Spleen (tissue), 11 donors: ENCODE measurements at regions not wholly inside any gene's neighbourhood (a gene's known extent, or its start where the extent isn't known, plus 50 kb on each side); places are given as distances from the start of the nearest gene placed in this dataset.

Source experiments
- DNase-seq: peaks from one replicate; pipeline ENCODE4 v3.0.0-alpha.2; 2020
- H3K27ac ChIP-seq, 8 donors: fragments of 200-600 bp; sonication (generic) in 7 of 8; 1 replicate in 4 of 8; 2 replicates in 4 of 8; pipeline versions ENCODE4 v1.5.0 to v1.8.0; 2016 to 2021; ENCODE audit warnings: inconsistent platforms in 4 of 8, mild to moderate bottlenecking in 4 of 8, moderate library complexity in 1 of 8
- H3K27me3 ChIP-seq, 7 donors: fragments of 200-600 bp; sonication (generic) in 6 of 7; replicated peaks in 1 of 7; 1 replicate in 4 of 7; 2 replicates in 3 of 7; pipeline versions ENCODE4 v1.5.0 to v1.8.0; 2016 to 2021; ENCODE audit warnings: inconsistent platforms in 3 of 7, mild to moderate bottlenecking in 1 of 7
- H3K36me3 ChIP-seq, 6 donors: fragments of 200-600 bp; sonication (generic) in 5 of 6; 1 replicate in 4 of 6; 2 replicates in 2 of 6; pipeline versions ENCODE4 v1.5.0 to v1.8.0; 2016 to 2021; ENCODE audit warnings: inconsistent platforms in 2 of 6
- H3K4me1 ChIP-seq, 6 donors: fragments of 200-600 bp; sonication (generic) in 5 of 6; 1 replicate in 3 of 6; 2 replicates in 3 of 6; pipeline versions ENCODE4 v1.5.0 to v1.8.0; 2016 to 2021; ENCODE audit warnings: inconsistent platforms in 3 of 6
- H3K4me3 ChIP-seq, 8 donors: fragments of 200-600 bp; sonication (generic) in 7 of 8; 1 replicate in 4 of 8; 2 replicates in 4 of 8; pipeline versions ENCODE4 v1.5.0 to v1.8.0; 2016 to 2021; ENCODE audit warnings: inconsistent platforms in 4 of 8, mild to moderate bottlenecking in 4 of 8, moderate library complexity in 2 of 8
- H3K9me3 ChIP-seq, 8 donors: fragments of 200-600 bp; sonication (generic) in 7 of 8; 1 replicate in 4 of 8; 2 replicates in 4 of 8; pipeline versions ENCODE4 v1.5.0 to v1.8.0; 2016 to 2021; ENCODE audit warnings: inconsistent platforms in 4 of 8
- POLR2A ChIP-seq, 3 donors: fragments of 450-650 bp; IDR thresholded peaks; one replicate each; pipeline ENCODE4 v1.5.1; 2017; ENCODE audit warnings: antibody characterized with exemption in 3 of 3, mild to moderate bottlenecking in 1 of 3
- POLR2AphosphoS5 ChIP-seq, 3 donors: sonication (generic); formaldehyde crosslinking; IDR thresholded peaks; one replicate each; pipeline ENCODE4 v1.5.1; 2017; ENCODE audit warnings: antibody characterized with exemption in 3 of 3
- whole genome bisulfite sequencing, 5 donors: extraction: QIAGEN DNeasy Blood & Tissue Kit in 3 of 5; methylation state at CpG; one replicate each; pipeline versions ENCODE4 v1.1.5 to v1.1.7; 2013 to 2018; 5-methylcytosine and 5-hydroxymethylcytosine counted together
- intact Hi-C: fragments of 100-400 bp; cut with DNase I; formaldehyde crosslinking; loops from one replicate; pipeline ENCODE4 v1.15.0; 2023; ENCODE audit warnings: low total_unique reads
- TF ChIP-seq, protein P1 (sequence below), 11 experiments: fragments of 200-600 bp in 7 of 11; fragments of 450-650 bp in 4 of 11; sonication (generic) in 4 of 11; IDR thresholded peaks in 8 of 11; conservative IDR thresholded peaks in 3 of 11; 1 replicate in 7 of 11; 2 replicates in 4 of 11; pipeline versions ENCODE4 v1.4.0 to v1.8.0; 2016 to 2021; ENCODE audit warnings: antibody characterized with exemption in 11 of 11, inconsistent platforms in 4 of 11, mild to moderate bottlenecking in 1 of 11
- donor health status: healthy with polysubstance abuse.
- donor health status: DM: no; HTN: no; CAD: no; lungs with moderate emphysema.
- donor health status: DM: no; HTN: no; CAD: no.
- donor health status: Bipolar disorder and iron deficiency.
- donor health status: healthy.
- donor health status: DM: no; HTN: no; CAD: no.
- donor health status: DM: yes; HTN: yes; CAD: no.

DNA sequence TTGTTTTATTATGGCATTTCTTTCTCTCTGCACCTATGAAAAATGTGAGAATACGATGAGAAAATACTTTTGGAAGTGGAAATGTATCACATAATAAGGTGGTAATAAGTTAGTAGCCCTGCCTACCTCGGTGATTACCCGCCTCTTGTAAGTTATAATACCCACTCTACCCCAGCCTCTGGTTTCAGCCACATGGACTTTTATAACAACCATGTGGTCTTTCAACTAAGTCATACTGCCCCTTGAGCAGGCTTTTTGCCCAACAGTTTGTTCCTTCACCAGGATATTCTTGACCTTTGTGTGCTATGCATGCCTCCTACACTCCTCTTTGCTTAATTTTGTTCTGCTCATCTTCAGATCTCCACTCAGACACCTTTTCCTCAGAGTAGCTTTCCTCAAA lies 470.6 kb upstream of the ZWINT start:
- intact Hi-C loops, result no loop called here
- TF ChIP-seq POLR2A (IDR thresholded peaks at IDR 0.05) (no peak), POLR2AphosphoS5 (IDR thresholded peaks at IDR 0.05) (no peak)
- TF ChIP-seq, protein P1, sequence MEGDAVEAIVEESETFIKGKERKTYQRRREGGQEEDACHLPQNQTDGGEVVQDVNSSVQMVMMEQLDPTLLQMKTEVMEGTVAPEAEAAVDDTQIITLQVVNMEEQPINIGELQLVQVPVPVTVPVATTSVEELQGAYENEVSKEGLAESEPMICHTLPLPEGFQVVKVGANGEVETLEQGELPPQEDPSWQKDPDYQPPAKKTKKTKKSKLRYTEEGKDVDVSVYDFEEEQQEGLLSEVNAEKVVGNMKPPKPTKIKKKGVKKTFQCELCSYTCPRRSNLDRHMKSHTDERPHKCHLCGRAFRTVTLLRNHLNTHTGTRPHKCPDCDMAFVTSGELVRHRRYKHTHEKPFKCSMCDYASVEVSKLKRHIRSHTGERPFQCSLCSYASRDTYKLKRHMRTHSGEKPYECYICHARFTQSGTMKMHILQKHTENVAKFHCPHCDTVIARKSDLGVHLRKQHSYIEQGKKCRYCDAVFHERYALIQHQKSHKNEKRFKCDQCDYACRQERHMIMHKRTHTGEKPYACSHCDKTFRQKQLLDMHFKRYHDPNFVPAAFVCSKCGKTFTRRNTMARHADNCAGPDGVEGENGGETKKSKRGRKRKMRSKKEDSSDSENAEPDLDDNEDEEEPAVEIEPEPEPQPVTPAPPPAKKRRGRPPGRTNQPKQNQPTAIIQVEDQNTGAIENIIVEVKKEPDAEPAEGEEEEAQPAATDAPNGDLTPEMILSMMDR (IDR thresholded peaks at IDR 0.05 in 8 of 11, conservative IDR thresholded peaks at IDR 0.05 in 3 of 11), result no peak
- DNase-seq, result no peak
- no peak overlapping the region for H3K4me3 ChIP-seq
- no peak overlapping the region for H3K27ac ChIP-seq
- WGBS, 5 donors, result 38 to 66% (median 55%) methylated on average over 3 of the region's 3 CpGs
- H3K9me3 ChIP-seq, result peaks cover 0 to 13% (median 5%) of the 10 kb centered on the region in 8 donors
- no peaks in the 10 kb centered on the region for H3K36me3 ChIP-seq
- H3K4me1 ChIP-seq, result no peaks in the 10 kb centered on the region
- H3K27me3 ChIP-seq, result no peaks in the 10 kb centered on the region

DNA sequence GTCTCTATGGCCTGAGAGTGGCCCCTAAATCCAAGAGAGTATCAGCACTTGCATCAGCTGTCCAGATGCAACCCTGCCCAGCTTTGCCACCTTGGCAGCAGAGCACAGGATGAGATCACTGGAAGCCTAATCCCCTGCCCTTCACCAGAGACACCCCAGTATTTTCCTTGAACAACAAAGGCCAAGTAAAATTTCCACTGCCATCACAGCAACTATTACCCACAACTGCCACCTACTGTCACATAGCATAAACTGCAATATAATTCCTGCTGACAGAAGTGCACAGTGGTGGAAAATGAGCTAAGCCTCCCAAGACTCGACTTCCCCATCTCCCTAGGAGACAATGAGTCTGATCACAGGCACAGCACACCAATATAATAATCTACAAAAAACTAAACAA lies 462.8 kb upstream of the ZWINT start:
- WGBS, 5 donors, result 27 to 55% (median 36%) methylated on average over 1 of the region's 1 CpG
- DNase-seq, result no peak
- H3K27me3 ChIP-seq, result no peaks in the 10 kb centered on the region
- intact Hi-C loops, result no loop called here
- H3K36me3 ChIP-seq, result no peaks in the 10 kb centered on the region
- H3K9me3 ChIP-seq, result peaks cover 0 to 71% (median 31%) of the 10 kb centered on the region in 8 donors
- H3K4me1 ChIP-seq, result no peaks in the 10 kb centered on the region
- no peak for TF ChIP-seq POLR2A (IDR thresholded peaks at IDR 0.05)
- TF ChIP-seq, protein P1 (IDR thresholded peaks at IDR 0.05 in 8 of 11, conservative IDR thresholded peaks at IDR 0.05 in 3 of 11), result peak in 2 of 11 experiments; percentile 13 to 29
- H3K27ac ChIP-seq, result no peak overlapping the region
- no peak overlapping the region for H3K4me3 ChIP-seq

DNA sequence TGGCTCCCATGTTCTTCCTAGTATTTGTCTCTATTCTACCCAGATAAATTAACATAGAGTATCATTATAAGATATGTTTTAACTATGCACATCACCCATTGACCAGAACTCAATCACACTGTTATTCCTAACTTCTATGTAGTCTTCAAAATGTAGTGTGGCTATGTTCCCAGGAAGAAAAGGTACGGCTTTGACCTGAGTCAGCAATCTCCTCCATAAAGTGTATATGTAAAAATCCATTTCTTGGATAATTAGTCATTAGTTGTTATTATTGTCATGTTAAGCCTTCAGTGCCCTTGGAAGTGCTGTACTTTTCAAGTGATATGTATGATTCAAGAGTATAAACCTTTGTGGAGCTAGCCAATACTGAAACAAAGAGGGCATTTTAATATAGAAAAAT lies 444.0 kb upstream of the ZWINT start:
- H3K9me3 ChIP-seq, result peaks cover 0 to 13% (median 0%) of the 10 kb centered on the region in 8 donors
- H3K27ac ChIP-seq, result no peak overlapping the region
- no peaks in the 10 kb centered on the region for H3K4me1 ChIP-seq
- H3K4me3 ChIP-seq, result no peak overlapping the region
- no peaks in the 10 kb centered on the region for H3K27me3 ChIP-seq
- no peaks in the 10 kb centered on the region for H3K36me3 ChIP-seq
- TF ChIP-seq POLR2AphosphoS5 (IDR thresholded peaks at IDR 0.05) (no peak), POLR2A (IDR thresholded peaks at IDR 0.05) (no peak)
- TF ChIP-seq, protein P1 (IDR thresholded peaks at IDR 0.05 in 8 of 11, conservative IDR thresholded peaks at IDR 0.05 in 3 of 11), result no peak
- intact Hi-C loops, result no loop called here
- 0 to 45% (median 0%) methylated on average over 1 of the region's 1 CpG for WGBS, 5 donors
- DNase-seq, result no peak

DNA sequence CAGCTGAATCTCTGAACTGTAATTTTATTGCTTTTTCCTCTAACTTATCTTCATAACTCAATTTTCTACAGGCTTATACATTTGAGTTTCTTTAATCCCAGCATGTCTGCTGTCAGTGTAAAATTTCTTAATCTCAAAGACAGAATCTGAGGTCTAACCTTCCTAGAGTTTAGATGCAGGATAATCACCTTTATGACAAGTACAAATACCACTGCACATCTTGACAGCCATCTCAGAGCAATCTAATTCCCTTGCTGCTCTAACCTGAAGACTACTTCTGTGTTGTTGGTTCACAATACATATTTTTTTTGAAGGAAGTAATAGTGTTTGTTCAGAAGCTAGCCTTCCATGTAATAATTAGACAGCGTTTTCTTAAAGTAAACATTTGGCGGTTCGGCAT lies 424.2 kb upstream of the ZWINT start:
- H3K4me1 ChIP-seq, result no peaks in the 10 kb centered on the region
- no peak for DNase-seq
- intact Hi-C loops, result no loop called here
- WGBS, 5 donors, result 56 to 75% (median 57%) methylated on average over 3 of the region's 3 CpGs
- TF ChIP-seq, protein P1 (IDR thresholded peaks at IDR 0.05 in 8 of 11, conservative IDR thresholded peaks at IDR 0.05 in 3 of 11), result no peak
- TF ChIP-seq POLR2A (IDR thresholded peaks at IDR 0.05), result no peak
- TF ChIP-seq POLR2AphosphoS5 (IDR thresholded peaks at IDR 0.05), result no peak
- H3K36me3 ChIP-seq, result no peaks in the 10 kb centered on the region
- H3K27me3 ChIP-seq, result no peaks in the 10 kb centered on the region
- no peak overlapping the region for H3K27ac ChIP-seq
- H3K9me3 ChIP-seq, result no peaks in the 10 kb centered on the region
- H3K4me3 ChIP-seq, result no peak overlapping the region
